DMS153 treated with DMSO at 0.1 percent for 48 hours (cell line): ENCODE measurements at regions not wholly inside any gene's neighbourhood (a gene's known extent, or its start where the extent isn't known, plus 50 kb on each side); places are given as distances from the start of the nearest gene placed in this dataset.

Source experiments
- DNase-seq: peaks from one replicate; lab custom pipeline; 2025; ENCODE audit not compliant: unreplicated experiment; lab: John Stamatoyannopoulos, UW

GRCh38 chr3:59306436-59306835 is 256.6 kb upstream of the CFAP20DC start:
- DNase-seq, result no peak

GRCh38 chr3:59304296-59304695 is 254.5 kb upstream of the CFAP20DC start:
- no peak for DNase-seq

- no peak for DNase-seq
Measured at GRCh38 chr3:59303452-59303851, 253.6 kb upstream of the CFAP20DC start.

GRCh38 chr3:59302442-59302841 is 252.6 kb upstream of the CFAP20DC start:
- DNase-seq, result no peak

- no peak for DNase-seq
Measured at GRCh38 chr3:59300733-59301132, 250.9 kb upstream of the CFAP20DC start.

- no peak for DNase-seq
Measured at GRCh38 chr3:59299561-59299960, 249.7 kb upstream of the CFAP20DC start.

GRCh38 chr3:59290358-59290757 is 240.5 kb upstream of the CFAP20DC start:
- no peak for DNase-seq

GRCh38 chr3:59289831-59290230 is 240.0 kb upstream of the CFAP20DC start:
- DNase-seq, result no peak

GRCh38 chr3:59288951-59289350 is 239.1 kb upstream of the CFAP20DC start:
- no peak for DNase-seq

GRCh38 chr3:59286791-59287531 is 237.1 kb upstream of the CFAP20DC start:
- no peak for DNase-seq

- no peak for DNase-seq
Measured at GRCh38 chr3:59285560-59285959, 235.7 kb upstream of the CFAP20DC start.

- DNase-seq, result no peak
Measured at GRCh38 chr3:59284926-59285325, 235.1 kb upstream of the CFAP20DC start.

GRCh38 chr3:59280113-59280512 is 230.3 kb upstream of the CFAP20DC start:
- DNase-seq, result no peak

GRCh38 chr3:59277816-59278215 is 228.0 kb upstream of the CFAP20DC start:
- DNase-seq, result no peak

- DNase-seq, result no peak
Measured at GRCh38 chr3:59277201-59277600, 227.4 kb upstream of the CFAP20DC start.

- DNase-seq, result no peak
Measured at GRCh38 chr3:59273976-59274375, 224.2 kb upstream of the CFAP20DC start.

GRCh38 chr3:59271971-59272370 is 222.1 kb upstream of the CFAP20DC start:
- no peak for DNase-seq

GRCh38 chr3:59270921-59271320 is 221.1 kb upstream of the CFAP20DC start:
- no peak for DNase-seq

- DNase-seq, result no peak
Measured at GRCh38 chr3:59270209-59270608, 220.4 kb upstream of the CFAP20DC start.

- DNase-seq, result no peak
Measured at GRCh38 chr3:59268170-59268569, 218.3 kb upstream of the CFAP20DC start.

GRCh38 chr3:59267021-59267420 is 217.2 kb upstream of the CFAP20DC start:
- no peak for DNase-seq

GRCh38 chr3:59266551-59266950 is 216.7 kb upstream of the CFAP20DC start:
- no peak for DNase-seq

- DNase-seq, result no peak
Measured at GRCh38 chr3:59265566-59265965, 215.7 kb upstream of the CFAP20DC start.
